ENCODE measurements at regions not wholly inside any gene's neighbourhood (a gene's known extent, or its start where the extent isn't known, plus 50 kb on each side); places are given as distances from the start of the nearest gene placed in this dataset.

DNA sequence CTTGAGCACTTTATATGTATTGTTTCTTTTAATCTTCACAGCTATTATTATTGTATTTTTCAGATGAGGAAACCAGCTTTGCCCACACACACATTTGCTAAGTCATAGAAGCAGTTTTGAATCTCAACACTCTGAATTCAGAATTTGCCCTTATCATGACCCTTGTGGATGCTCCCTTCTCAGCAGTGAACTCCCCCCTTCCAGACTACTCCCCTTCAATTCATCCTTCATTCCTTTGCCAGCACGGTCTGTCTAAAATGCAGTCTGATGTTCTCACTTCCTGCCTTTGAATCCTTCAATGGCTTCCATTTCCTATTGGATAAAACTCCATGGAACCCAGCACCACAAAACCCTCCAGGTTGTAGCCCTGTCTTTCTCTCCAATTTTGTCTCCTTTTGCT, 52.5 kb upstream of the TSC22D2 start:
- Histone ChIP-seq H3K9ac (ENCODE audit: insufficient read depth in 1 of 2, low read depth in 2 of 2, low read length in 2 of 2) (no peak overlapping the region), H3K79me2 (ENCODE audit: control insufficient read depth, insufficient read depth, low read length) (no peaks in the 10 kb centered on the region), H4K20me1 (replicated peaks; ENCODE audit: control insufficient read depth, insufficient read depth, low read length) (no peaks in the 10 kb centered on the region), H3K4me3 (no peak overlapping the region), H3K4me1 (replicated peaks in 1 of 2; ENCODE audit: control insufficient read depth in 2 of 2, insufficient read depth in 2 of 2, low read length in 2 of 2) (no peaks in the 10 kb centered on the region), H2AFZ (ENCODE audit: low read depth, low read length) (no peak overlapping the region), H3K9me3 (replicated peaks; ENCODE audit: control insufficient read depth, insufficient read depth, low read depth, low read length) (no peaks in the 10 kb centered on the region), H3K4me2 (ENCODE audit: insufficient read depth, low read length) (no peak overlapping the region), H3K9me1 (ENCODE audit: control insufficient read depth, insufficient read depth, low read length) (no peaks in the 10 kb centered on the region), H3K27me3 (ENCODE audit: control insufficient read depth in 2 of 2, insufficient read depth in 2 of 2, low read length in 2 of 2) (no peaks in the 10 kb centered on the region), H3K36me3 (ENCODE audit: control insufficient read depth, insufficient read depth, low read length) (no peaks in the 10 kb centered on the region), H3K27ac (ENCODE audit: extremely low read depth, low read depth, low read length) (no peak overlapping the region)
- CTCF ChIA-PET (ENCODE audit: low intra/inter-chr PET ratio) = no interaction called here
- no TSS peak for BruUV-seq (replicated peaks)
- TF ChIP-seq, protein P1, sequence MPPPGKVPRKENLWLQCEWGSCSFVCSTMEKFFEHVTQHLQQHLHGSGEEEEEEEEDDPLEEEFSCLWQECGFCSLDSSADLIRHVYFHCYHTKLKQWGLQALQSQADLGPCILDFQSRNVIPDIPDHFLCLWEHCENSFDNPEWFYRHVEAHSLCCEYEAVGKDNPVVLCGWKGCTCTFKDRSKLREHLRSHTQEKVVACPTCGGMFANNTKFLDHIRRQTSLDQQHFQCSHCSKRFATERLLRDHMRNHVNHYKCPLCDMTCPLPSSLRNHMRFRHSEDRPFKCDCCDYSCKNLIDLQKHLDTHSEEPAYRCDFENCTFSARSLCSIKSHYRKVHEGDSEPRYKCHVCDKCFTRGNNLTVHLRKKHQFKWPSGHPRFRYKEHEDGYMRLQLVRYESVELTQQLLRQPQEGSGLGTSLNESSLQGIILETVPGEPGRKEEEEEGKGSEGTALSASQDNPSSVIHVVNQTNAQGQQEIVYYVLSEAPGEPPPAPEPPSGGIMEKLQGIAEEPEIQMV (tag; conservative IDR thresholded peaks at IDR 0.05; ENCODE audit: low read depth) = no peak
- TF ChIP-seq E2F3 (CRISPR knock-in tag; IDR thresholded peaks at IDR 0.05) (no peak), SRSF1 (IDR thresholded peaks at IDR 0.05; ENCODE audit: low read depth, low read length) (no peak)
- DNase-seq (ENCODE audit: extremely low read depth in 1 of 4, low spot score in 3 of 4) (no peak), FAIRE-seq (no peak), ATAC-seq (no peak)
- POLR2A ChIA-PET = interaction anchor here (0.6 kb wide), 1 partner anchor 53 kb away, joined by 3 read pairs; no protein-coding TSS in a partner anchor
- in situ Hi-C loops (cut with MboI) (no loop called here), intact Hi-C loops (cut with micrococcal nuclease) (no loop called here)
- WGBS (ENCODE audit: insufficient coverage, low coverage, missing lambda C conversion rate) = 28% methylated on average over 1 of the region's 1 CpG

DNA sequence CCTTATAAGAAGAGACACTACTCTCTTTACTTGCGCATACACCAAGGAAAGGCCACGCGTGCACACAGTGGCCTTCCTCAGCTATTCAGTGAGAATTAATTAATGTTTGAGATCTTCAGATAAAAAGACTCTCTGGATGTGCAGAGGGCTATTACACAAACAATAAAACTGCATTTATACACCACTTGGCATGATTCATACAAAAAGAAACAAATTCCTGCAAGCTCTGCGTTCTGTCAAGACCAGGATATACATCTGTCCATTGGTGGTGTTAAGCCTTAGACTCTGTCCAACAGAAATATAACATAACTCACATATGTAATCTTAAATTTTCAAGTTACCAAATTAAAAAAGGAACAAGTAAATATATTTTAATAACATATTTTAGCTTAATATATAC, 55.2 kb upstream of the TSC22D2 start:
- intact Hi-C loops (cut with micrococcal nuclease) = no loop called here
- no peak for ATAC-seq
- DNase-seq (ENCODE audit: extremely low read depth in 1 of 4, low spot score in 3 of 4) = no peak

More for the DNA sequence above, 55.2 kb upstream of the TSC22D2 start:
- peaks cover 5 to 6% of the 10 kb centered on the region in 2 experiments; a peak in 2 of 5 replicates for H3K27me3 ChIP-seq (ENCODE audit: control insufficient read depth in 2 of 2, insufficient read depth in 2 of 2, low read length in 2 of 2)
- H3K4me1 ChIP-seq (replicated peaks in 1 of 2; ENCODE audit: control insufficient read depth in 2 of 2, insufficient read depth in 2 of 2, low read length in 2 of 2) = no peaks in the 10 kb centered on the region
- H3K9me1 ChIP-seq (ENCODE audit: control insufficient read depth, insufficient read depth, low read length) = no peaks in the 10 kb centered on the region
- no peaks in the 10 kb centered on the region for H3K9me3 ChIP-seq (replicated peaks; ENCODE audit: control insufficient read depth, insufficient read depth, low read depth, low read length)
- H3K4me2 ChIP-seq (ENCODE audit: insufficient read depth, low read length) = no peak overlapping the region
- TF ChIP-seq MCM7 (IDR thresholded peaks at IDR 0.05) = no peak
- no peak for TF ChIP-seq RBM17 (IDR thresholded peaks at IDR 0.05; ENCODE audit: borderline replicate concordance, low read depth, low read length)
- ChIA-PET CTCF (ENCODE audit: low intra/inter-chr PET ratio) (no interaction called here), POLR2A (no interaction called here)
- H2AFZ ChIP-seq (ENCODE audit: low read depth, low read length) = no peak overlapping the region
- in situ Hi-C loops (cut with MboI) = no loop called here
- H3K9ac ChIP-seq (ENCODE audit: insufficient read depth in 1 of 2, low read depth in 2 of 2, low read length in 2 of 2) = no peak overlapping the region
- 59% methylated on average over 4 of the region's 4 CpGs for WGBS (ENCODE audit: insufficient coverage, low coverage, missing lambda C conversion rate)
- no peak overlapping the region for H3K27ac ChIP-seq (ENCODE audit: extremely low read depth, low read depth, low read length)
- no TSS peak for BruUV-seq (replicated peaks)
- H4K20me1 ChIP-seq (replicated peaks; ENCODE audit: control insufficient read depth, insufficient read depth, low read length) = no peaks in the 10 kb centered on the region
- no peak overlapping the region for H3K4me3 ChIP-seq
- H3K79me2 ChIP-seq (ENCODE audit: control insufficient read depth, insufficient read depth, low read length) = no peaks in the 10 kb centered on the region
- H3K36me3 ChIP-seq (ENCODE audit: control insufficient read depth, insufficient read depth, low read length) = no peaks in the 10 kb centered on the region
- no peak for FAIRE-seq
